ENCODE measurements at regions not wholly inside any gene's neighbourhood (a gene's known extent, or its start where the extent isn't known, plus 50 kb on each side); places are given as distances from the start of the nearest gene placed in this dataset.

DNA sequence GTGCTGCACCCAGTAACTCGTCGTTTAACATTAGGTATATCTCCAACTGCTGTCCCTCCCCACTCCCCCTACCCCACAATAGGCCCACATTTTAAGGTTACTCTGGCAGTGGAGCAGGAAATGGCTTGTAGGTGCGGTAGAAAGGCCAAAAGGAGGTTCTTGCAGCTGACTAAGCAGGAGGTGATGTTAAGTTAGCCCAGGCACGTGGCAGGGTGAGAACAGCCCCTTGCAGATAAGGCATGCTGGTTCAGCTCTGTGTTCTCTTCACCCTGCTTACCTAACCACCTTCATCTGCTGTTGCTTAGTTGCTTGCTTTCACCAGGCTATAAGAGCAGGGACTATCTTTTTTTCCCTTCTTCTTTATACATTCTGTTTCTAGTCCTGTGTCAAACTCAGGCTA, 1082.8 kb upstream of the RBFOX1 start:
- DNase-seq, result no peak

GRCh38 chr16:6248199-6248598, 1084.4 kb upstream of the RBFOX1 start:
- DNase-seq, result no peak

GRCh38 chr16:6247775-6248174, 1084.9 kb upstream of the RBFOX1 start:
- DNase-seq, result no peak

GRCh38 chr16:6247150-6247549, 1085.5 kb upstream of the RBFOX1 start:
- no peak for DNase-seq

DNA sequence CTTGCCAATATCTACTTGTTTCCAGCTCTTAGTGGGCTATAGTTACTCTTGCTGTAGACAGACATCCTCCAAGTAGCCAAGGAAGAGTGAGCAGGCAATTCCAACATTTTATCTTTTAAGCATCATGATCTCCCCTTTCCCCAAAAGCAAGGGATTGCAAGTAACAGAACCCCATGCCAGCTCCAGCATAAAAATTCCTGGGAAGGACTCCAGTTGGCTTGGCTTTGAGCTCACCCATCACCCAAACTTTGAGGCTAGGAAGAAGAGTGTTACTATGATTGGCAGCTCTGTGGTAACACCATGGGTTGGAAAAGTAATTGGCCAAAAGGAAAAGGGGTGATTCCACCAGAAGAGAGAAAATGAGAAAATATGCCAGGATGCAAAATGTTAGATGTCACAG, 1086.4 kb upstream of the RBFOX1 start:
- no peak for DNase-seq

GRCh38 chr16:6232056-6232455, 1100.6 kb upstream of the RBFOX1 start:
- no peak for DNase-seq

GRCh38 chr16:6231398-6231797, 1101.2 kb upstream of the RBFOX1 start:
- DNase-seq, result no peak

GRCh38 chr16:6229186-6229585, 1103.5 kb upstream of the RBFOX1 start:
- no peak for DNase-seq

DNA sequence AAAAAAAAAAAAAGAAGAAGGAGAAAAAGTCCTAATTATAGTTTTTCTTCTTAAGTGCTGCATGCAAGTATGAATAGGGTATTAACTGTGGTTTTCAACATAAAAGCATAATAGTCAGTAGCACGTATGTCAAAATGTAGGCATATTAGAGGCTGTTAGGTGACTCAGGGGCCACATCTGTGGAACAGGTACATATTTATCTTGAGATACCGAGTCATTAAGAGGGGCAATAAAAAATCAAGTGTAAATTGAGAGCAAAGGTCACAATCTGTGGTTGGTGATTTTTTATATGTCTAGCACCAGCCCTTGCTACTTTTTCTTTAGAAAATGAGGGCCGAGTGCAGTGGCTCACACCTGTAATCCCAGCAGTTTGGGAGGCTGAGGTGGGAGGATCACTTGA, 1113.8 kb upstream of the RBFOX1 start:
- no peak for DNase-seq

DNA sequence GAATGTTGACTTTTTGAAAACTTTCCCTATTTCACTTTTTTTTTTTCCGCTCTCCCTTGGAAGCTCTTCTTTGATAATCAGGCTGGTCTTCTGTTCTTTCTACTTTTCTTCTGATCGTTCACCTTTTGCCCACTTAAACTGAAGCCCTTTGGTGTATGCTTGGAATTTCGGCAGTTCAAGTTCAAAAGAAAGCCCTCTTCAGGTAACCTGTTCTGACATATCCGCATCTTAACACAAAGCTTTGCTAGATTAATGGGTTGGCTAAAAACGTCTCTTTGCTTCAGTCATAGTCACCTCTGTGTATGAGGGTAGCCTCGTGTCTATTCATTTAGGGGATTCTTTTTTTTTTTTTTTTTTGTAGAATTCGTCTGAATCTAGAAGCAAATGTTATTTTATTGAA, 1115.8 kb upstream of the RBFOX1 start:
- DNase-seq, result no peak

DNA sequence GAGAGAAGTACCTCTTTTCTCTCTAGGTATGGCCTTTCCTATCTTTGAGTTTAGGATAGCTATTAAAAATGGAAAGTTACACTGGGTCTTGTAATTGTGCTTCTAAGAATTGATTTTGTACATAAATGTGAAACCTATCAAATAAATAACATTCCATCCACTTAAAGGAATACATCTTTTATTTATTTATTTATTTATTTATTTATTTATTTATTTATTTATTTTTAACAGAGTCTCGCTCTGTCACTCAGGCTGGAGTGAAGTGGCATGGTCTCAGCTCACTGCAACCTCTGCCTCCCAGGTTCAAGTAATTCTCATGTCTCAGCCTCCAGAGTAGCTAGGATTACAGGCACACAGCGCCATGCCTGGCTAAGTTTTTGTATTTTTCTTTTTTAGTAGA, 1114.0 kb upstream of the EEF2KMT start:
- DNase-seq, result no peak

DNA sequence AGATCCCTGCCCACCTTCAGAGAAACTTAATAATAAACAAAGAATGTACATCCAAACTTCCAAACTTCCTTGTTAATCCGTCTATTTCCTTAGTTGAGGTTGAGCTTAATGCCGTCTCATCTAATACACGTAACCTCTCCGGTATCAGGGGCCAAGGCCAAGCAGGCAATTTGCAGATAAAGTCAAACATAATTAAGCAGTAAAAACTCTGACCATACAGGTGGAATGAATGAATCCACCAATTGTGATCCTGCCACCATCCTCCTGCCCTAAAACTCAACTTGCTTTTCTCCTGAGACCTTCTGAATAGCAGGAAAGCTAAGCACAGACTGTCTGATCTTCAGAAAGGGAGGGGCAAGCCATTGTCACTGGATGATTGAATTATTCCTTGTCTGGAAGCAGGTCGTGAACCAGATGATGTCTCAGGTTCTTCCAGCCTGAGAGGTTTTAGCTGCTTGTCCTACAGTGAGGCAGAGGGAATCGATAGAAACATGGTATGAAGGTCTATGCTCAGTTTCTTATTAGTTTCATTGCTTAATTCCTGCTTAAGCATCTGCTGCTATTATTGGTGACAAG, 1111.8 kb upstream of the EEF2KMT start:
- DNase-seq, result no peak

DNA sequence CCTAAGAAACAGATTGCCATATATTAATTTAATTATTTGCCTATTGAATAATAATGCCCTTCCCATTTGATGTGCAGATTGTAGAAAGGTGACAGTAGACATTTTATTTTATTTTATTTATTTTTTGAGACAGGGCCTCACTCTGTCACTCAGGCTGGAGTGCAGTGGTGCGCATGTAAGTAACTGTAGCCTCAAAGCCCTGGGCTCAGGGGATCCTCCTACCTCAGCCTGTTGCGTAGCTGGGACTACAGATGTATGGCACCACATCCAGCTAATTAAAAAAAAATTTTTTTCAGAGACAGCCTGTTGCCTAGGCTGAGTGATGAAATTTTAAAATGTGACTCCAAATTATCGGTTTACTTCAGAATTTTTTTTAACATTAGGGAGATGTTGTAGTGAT, 1110.0 kb upstream of the EEF2KMT start:
- no peak for DNase-seq

GRCh38 chr16:6207124-6207523, 1109.5 kb upstream of the EEF2KMT start:
- no peak for DNase-seq

DNA sequence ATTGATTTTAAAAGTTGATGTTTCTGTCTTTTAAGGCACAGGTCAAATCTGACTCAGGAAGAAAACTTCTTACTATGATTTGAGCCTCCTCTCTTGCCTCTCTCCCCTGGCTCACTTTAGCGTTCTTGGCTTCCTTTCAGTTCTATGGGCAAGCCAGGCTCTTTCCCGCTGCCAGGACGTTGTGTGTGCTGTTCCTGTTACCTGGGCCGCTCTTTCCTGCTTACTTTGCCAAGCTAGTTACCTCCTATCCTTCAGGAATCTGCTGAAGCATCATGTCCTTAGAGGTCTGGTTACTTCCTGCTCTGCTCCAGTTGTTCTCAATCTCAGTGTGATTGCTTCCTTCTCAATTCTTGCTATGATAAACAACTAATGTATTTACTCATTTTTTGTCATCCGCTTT, 1108.5 kb upstream of the EEF2KMT start:
- DNase-seq, result no peak

GRCh38 chr16:6204945-6205344, 1107.3 kb upstream of the EEF2KMT start:
- no peak for DNase-seq

DNA sequence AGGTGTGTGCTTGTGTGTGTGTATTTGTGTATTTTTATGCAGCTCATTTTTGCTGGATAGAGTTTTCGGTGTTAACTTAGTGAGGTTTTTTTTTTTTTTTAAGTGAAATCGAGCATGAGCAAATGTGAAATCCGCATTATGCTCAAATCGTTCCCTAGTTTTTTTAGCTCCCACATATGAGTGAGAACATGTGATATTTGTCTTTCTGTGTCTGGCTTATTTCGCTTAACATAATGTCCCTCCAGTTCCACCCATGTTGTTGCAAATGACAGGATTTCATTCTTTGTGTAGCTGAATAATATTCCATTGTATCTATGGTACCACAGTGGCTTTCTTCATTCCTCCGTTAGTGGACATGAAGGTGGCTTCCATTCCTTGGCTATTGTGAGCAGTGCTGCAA, 1103.3 kb upstream of the EEF2KMT start:
- no peak for DNase-seq

GRCh38 chr16:6200271-6200670, 1102.7 kb upstream of the EEF2KMT start:
- no peak for DNase-seq

GRCh38 chr16:6195966-6196365, 1098.4 kb upstream of the EEF2KMT start:
- no peak for DNase-seq

- no peak for DNase-seq
These were observed 1096.1 kb upstream of the EEF2KMT start for GRCh38 chr16:6193718-6194117.

DNA sequence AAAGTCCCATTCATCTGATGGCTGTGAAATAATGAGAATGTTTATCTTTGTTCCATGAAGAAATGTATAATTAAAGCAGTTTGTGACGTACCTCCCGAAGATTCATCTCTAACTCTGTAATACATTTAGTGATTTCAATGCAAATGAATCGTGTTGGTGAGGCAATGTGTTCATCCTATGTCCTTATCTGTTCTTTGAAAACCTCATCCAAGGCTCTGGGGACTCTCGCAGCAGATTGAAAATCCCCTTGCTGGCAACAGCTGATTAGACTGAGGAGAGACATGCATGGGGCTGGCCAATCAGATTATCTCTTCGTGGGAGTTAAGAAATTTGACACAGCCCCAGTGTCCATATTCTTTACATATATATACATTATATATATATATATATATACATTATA, 1095.4 kb upstream of the EEF2KMT start:
- no peak for DNase-seq

DNA sequence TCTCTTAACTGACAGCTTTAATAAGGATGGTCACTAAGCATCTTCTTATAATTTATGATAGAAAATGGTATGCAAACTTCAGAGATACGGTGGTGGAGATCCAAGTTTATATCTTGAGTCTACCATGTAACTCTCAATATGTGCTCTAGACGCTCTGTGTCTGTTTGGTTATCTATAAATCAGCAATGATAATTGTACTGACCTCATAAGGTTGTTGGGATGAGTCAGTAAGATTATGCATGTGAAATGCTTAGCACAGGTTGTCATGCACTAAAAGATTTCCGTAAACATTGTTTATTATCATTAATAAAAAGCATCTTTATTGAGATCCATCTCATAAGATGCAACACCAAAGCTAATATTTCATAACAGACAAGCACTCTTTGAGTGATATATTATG, 1094.9 kb upstream of the EEF2KMT start:
- DNase-seq, result no peak

GRCh38 chr16:6190776-6191175, 1093.2 kb upstream of the EEF2KMT start:
- no peak for DNase-seq

DNA sequence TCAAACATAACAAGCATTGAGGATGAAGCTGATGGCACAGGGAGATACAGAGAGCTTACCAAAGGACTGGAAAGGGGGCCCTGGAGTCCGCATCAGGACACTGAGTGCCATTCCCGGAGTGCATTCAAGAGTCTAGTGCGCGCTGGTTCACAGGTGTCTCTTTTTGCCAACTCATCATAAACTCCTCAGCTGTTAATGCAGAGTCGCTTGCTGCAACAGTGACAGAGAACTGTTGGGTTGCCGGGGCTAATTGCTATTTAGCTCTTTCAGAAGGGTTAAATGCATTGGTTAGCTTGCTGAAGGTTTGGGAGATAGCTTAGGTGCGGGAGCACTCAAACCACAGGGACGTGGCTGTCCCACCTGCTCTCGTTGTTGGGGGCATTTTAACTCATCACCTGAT, 1091.6 kb upstream of the EEF2KMT start:
- no peak for DNase-seq

DNA sequence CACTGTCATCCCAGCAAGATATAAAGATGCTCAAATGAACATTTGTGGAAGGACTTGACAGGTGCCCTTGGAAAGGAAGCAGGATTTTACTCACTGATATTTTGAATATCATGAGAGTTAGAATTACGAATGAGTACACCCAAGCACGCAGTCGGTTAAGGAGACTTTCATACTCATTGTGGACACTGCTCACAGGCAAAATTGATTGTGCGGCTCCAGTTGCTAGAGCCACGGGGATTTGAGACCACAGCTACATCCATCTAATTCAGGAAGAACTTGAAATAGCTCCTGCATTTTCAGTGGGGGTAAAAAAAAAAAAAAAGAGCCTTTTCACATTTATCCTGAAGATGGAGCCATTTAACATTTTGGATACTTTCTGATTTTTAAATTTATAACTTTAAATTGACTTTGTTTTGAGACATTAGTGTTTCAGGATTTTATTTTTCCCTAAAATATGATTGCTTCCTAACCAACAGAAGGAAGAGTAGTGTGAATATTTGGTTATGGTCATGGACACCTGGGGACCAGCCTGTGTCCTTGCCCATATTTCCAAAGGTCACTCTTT, 1080.1 kb upstream of the EEF2KMT start:
- no peak for DNase-seq

DNA sequence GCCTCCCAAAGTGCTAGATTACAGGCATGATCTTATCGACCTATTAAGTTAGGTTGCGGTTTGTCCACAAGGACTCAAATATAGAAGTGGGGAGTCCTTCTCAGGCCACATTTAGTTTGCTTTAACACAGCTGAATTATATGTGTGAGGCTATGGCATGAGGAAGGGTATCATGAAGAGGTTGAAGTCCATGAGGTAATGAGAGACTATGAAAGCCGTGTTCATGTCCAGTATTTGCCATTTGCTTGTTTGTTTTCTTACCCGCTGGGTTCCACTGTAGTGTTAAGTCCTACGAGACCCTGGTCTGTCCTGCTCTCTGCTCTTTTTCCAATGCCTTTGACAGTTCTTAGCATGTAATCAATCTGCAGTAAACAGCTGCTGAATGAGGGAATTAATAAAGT, 1072.4 kb upstream of the EEF2KMT start:
- no peak for DNase-seq

Measured in NCI-H2107 (cell line).